Endodermal cell (in vitro differentiated cells): ENCODE measurements at regions not wholly inside any gene's neighbourhood (a gene's known extent, or its start where the extent isn't known, plus 50 kb on each side); places are given as distances from the start of the nearest gene placed in this dataset.

Experiments used
- DNase-seq: peaks from one replicate; pipeline ENCODE4 v3.0.0-alpha.2; 2017
- H3K27ac ChIP-seq: 2 replicates; pipeline ENCODE4 v1.5.1; 2013; ENCODE audit warnings: mild to moderate bottlenecking, low read depth, low read length, moderate library complexity
- H3K27me3 ChIP-seq: 2 replicates; pipeline ENCODE4 v1.6.1; 2013; ENCODE audit warnings: mild to moderate bottlenecking, low read length, moderate library complexity; ENCODE audit not compliant: insufficient read depth, control insufficient read depth, poor library complexity, severe bottlenecking
- H3K36me3 ChIP-seq: 2 replicates; pipeline ENCODE4 v1.7.0; 2013; ENCODE audit warnings: mild to moderate bottlenecking, low read length, moderate library complexity; ENCODE audit not compliant: control insufficient read depth, insufficient read depth
- H3K4me1 ChIP-seq: one replicate; pipeline ENCODE4 v1.7.0; 2013; ENCODE audit warnings: low read length; ENCODE audit not compliant: control insufficient read depth, insufficient read depth
- H3K4me3 ChIP-seq: 2 replicates; pipeline ENCODE4 v1.5.1; 2013; ENCODE audit warnings: mild to moderate bottlenecking, low read length, moderate library complexity
- H3K9ac ChIP-seq: 2 replicates; pipeline ENCODE4 v1.6.1; 2013; ENCODE audit warnings: mild to moderate bottlenecking, low read length, moderate library complexity; ENCODE audit not compliant: poor library complexity, severe bottlenecking; ENCODE audit errors: extremely low read depth
- H3K9me3 ChIP-seq: 2 replicates; pipeline ENCODE4 v1.6.1; 2013; ENCODE audit warnings: mild to moderate bottlenecking, low read length, moderate library complexity; ENCODE audit not compliant: control insufficient read depth
- H3K27ac Mint-ChIP-seq: 2 replicates; pipeline ENCODE4 v1.8.0; 2020; ENCODE audit warnings: mixed read lengths
- H3K27me3 Mint-ChIP-seq: 2 replicates; pipeline ENCODE4 v1.8.0; 2021; ENCODE audit warnings: mild to moderate bottlenecking, mixed read lengths; ENCODE audit not compliant: insufficient read depth
- H3K36me3 Mint-ChIP-seq: 2 replicates; pipeline ENCODE4 v1.8.0; 2020; ENCODE audit warnings: low read depth, mixed read lengths
- H3K4me1 Mint-ChIP-seq: 2 replicates; pipeline ENCODE4 v1.8.0; 2020; ENCODE audit warnings: mixed read lengths
- H3K4me3 Mint-ChIP-seq: 2 replicates; pipeline ENCODE4 v1.8.0; 2020; ENCODE audit warnings: mild to moderate bottlenecking, moderate library complexity, mixed read lengths
- H3K9me3 Mint-ChIP-seq: 2 replicates; pipeline ENCODE4 v1.8.0; 2020; ENCODE audit warnings: mild to moderate bottlenecking, mixed read lengths
- WGBS, 2 experiments: methylation state at CpG; one replicate each; pipeline versions ENCODE4 v1.1.5 to v1.1.7; 2013; ENCODE audit warnings: missing lambda C conversion rate in 2 of 2, mixed read lengths in 1 of 2; ENCODE audit not compliant: insufficient coverage in 1 of 2, insufficient read length in 1 of 2; 5-methylcytosine and 5-hydroxymethylcytosine counted together
- TF ChIP-seq, protein P1 (sequence below): fragments of 200-600 bp; sonication (generic); conservative IDR thresholded peaks from 2 replicates; pipeline ENCODE4 v1.5.0; 2021; ENCODE audit warnings: antibody characterized with exemption, mild to moderate bottlenecking

GRCh38 chr18:77442393-77442792 is 192.7 kb downstream of the GALR1 start:
- no peak overlapping the region for H3K27ac ChIP-seq
- no peaks in the 10 kb centered on the region for H3K36me3 ChIP-seq
- TF ChIP-seq, protein P1, sequence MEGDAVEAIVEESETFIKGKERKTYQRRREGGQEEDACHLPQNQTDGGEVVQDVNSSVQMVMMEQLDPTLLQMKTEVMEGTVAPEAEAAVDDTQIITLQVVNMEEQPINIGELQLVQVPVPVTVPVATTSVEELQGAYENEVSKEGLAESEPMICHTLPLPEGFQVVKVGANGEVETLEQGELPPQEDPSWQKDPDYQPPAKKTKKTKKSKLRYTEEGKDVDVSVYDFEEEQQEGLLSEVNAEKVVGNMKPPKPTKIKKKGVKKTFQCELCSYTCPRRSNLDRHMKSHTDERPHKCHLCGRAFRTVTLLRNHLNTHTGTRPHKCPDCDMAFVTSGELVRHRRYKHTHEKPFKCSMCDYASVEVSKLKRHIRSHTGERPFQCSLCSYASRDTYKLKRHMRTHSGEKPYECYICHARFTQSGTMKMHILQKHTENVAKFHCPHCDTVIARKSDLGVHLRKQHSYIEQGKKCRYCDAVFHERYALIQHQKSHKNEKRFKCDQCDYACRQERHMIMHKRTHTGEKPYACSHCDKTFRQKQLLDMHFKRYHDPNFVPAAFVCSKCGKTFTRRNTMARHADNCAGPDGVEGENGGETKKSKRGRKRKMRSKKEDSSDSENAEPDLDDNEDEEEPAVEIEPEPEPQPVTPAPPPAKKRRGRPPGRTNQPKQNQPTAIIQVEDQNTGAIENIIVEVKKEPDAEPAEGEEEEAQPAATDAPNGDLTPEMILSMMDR: no peak
- 83 to 90% methylated on average over 5 to 6 of the region's 6 CpGs for WGBS, 2 experiments
- H3K9me3 ChIP-seq: no peaks in the 10 kb centered on the region
- no peaks in the 10 kb centered on the region for H3K4me1 ChIP-seq
- H3K27me3 ChIP-seq: no peaks in the 10 kb centered on the region
- no peak overlapping the region for H3K4me3 ChIP-seq
- Mint-ChIP-seq H3K4me1 (peaks cover 20% of the 10 kb centered on the region), H3K36me3 (peaks cover 2% of the 10 kb centered on the region), H3K27me3 (peaks cover 3% of the 10 kb centered on the region), H3K27ac (no peak overlapping the region), H3K4me3 (no peak overlapping the region), H3K9me3 (no peaks in the 10 kb centered on the region)
- DNase-seq: no peak
- H3K9ac ChIP-seq: no peak overlapping the region

- no peaks in the 10 kb centered on the region for H3K27me3 ChIP-seq
- H3K4me3 Mint-ChIP-seq: no peak overlapping the region
- H3K36me3 ChIP-seq: no peaks in the 10 kb centered on the region
- H3K27me3 Mint-ChIP-seq: peaks cover 3% of the 10 kb centered on the region
- no peak for DNase-seq
- H3K27ac ChIP-seq: no peak overlapping the region
- H3K9ac ChIP-seq: no peak overlapping the region
- peaks cover 2% of the 10 kb centered on the region for H3K36me3 Mint-ChIP-seq
- TF ChIP-seq, protein P1: no peak
- peaks cover 20% of the 10 kb centered on the region for H3K4me1 Mint-ChIP-seq
- H3K27ac Mint-ChIP-seq: no peak overlapping the region
- H3K9me3 Mint-ChIP-seq: no peaks in the 10 kb centered on the region
- WGBS, 2 experiments: 94 to 100% methylated on average over 7 to 10 of the region's 10 CpGs
- no peaks in the 10 kb centered on the region for H3K9me3 ChIP-seq
- H3K4me1 ChIP-seq: no peaks in the 10 kb centered on the region
- no peak overlapping the region for H3K4me3 ChIP-seq
These were observed 194.7 kb downstream of the GALR1 start for GRCh38 chr18:77444385-77444784.

DNA sequence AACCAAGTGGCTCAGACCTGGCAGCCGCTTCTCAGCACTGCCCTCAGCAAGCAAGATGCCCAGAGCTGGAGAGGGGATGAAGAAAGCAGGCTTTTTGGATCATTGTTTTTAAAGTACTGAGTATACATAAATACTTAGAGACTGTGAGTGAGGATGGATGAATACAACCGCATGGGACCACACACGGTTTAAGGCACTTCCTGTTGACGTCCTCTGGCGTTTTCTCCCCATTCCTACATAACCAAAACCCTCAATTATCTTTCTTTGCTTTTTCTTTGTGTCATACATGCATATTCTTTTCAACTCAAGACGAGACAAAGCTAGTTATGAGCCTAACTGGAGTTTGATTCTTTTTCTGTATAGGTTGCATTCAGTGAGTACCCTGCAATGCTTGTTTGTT is 198.4 kb downstream of the GALR1 start:
- no peak for DNase-seq
- Mint-ChIP-seq H3K4me3 (no peak overlapping the region), H3K4me1 (peaks cover 28% of the 10 kb centered on the region), H3K9me3 (no peaks in the 10 kb centered on the region), H3K27ac (no peak overlapping the region), H3K36me3 (peaks cover 2% of the 10 kb centered on the region), H3K27me3 (no peaks in the 10 kb centered on the region)
- Histone ChIP-seq H3K4me1 (peaks cover 4% of the 10 kb centered on the region), H3K9me3 (no peaks in the 10 kb centered on the region), H3K9ac (no peak overlapping the region), H3K27me3 (no peaks in the 10 kb centered on the region), H3K36me3 (no peaks in the 10 kb centered on the region), H3K27ac (no peak overlapping the region), H3K4me3 (no peak overlapping the region)
- TF ChIP-seq, protein P1: no peak
- WGBS, 2 experiments: 82 to 100% methylated on average over 2 to 6 of the region's 6 CpGs
